Natural killer cell (primary cell): ENCODE measurements at regions not wholly inside any gene's neighbourhood (a gene's known extent, or its start where the extent isn't known, plus 50 kb on each side); places are given as distances from the start of the nearest gene placed in this dataset.
"Not testable (repeated sequence)": the region's sequence is repeated elsewhere in the genome, so short reads cannot be mapped to it uniquely, and the experiment has no call there.

Source experiments
- ATAC-seq, 3 donors: fragments of 150-1000 bp in 2 of 3; fragments of 200-7000 bp in 1 of 3; cut with Tn5 transposase; 1 replicate in 1 of 3; 2 replicates in 2 of 3; pipeline ENCODE4 v1.10.0; 2021; ENCODE audit warnings: mild to moderate bottlenecking in 2 of 3, moderate library complexity in 2 of 3
- DNase-seq, 2 donors: peaks; one replicate each; pipeline versions ENCODE4 v3.0.0 to v3.0.0-alpha.2; 2013 to 2021; ENCODE audit warnings: mixed read lengths in 1 of 2
- H3K27ac ChIP-seq: one replicate; pipeline ENCODE4 v1.5.1; 2013; ENCODE audit warnings: mild to moderate bottlenecking, low read length
- H3K27me3 ChIP-seq: one replicate; pipeline ENCODE4 v1.6.1; 2013; ENCODE audit warnings: low read length; ENCODE audit not compliant: control insufficient read depth, insufficient read depth
- H3K36me3 ChIP-seq: one replicate; pipeline ENCODE4 v1.6.1; 2013; ENCODE audit warnings: low read length; ENCODE audit not compliant: control insufficient read depth, insufficient read depth
- H3K4me1 ChIP-seq: one replicate; pipeline ENCODE4 v1.6.1; 2013; ENCODE audit warnings: low read length; ENCODE audit not compliant: control insufficient read depth, insufficient read depth
- H3K4me3 ChIP-seq: one replicate; pipeline ENCODE4 v1.5.1; 2013; ENCODE audit warnings: low read length
- H3K9me3 ChIP-seq: one replicate; pipeline ENCODE4 v1.6.1; 2013; ENCODE audit warnings: low read length; ENCODE audit not compliant: control insufficient read depth, insufficient read depth
- H3K27ac Mint-ChIP-seq, 2 donors: one replicate each; pipeline ENCODE4 v1.8.0; 2022; ENCODE audit warnings: mild to moderate bottlenecking in 2 of 2, mixed read lengths in 2 of 2, moderate library complexity in 1 of 2
- H3K27me3 Mint-ChIP-seq, 2 donors: one replicate each; pipeline ENCODE4 v1.8.0; 2022; ENCODE audit warnings: low read depth in 2 of 2, mixed read lengths in 2 of 2
- H3K36me3 Mint-ChIP-seq: one replicate; pipeline ENCODE4 v1.8.0; 2022; ENCODE audit warnings: mixed read lengths
- H3K4me1 Mint-ChIP-seq, 2 donors: one replicate each; pipeline ENCODE4 v1.8.0; 2022; ENCODE audit warnings: mixed read lengths in 2 of 2
- H3K4me3 Mint-ChIP-seq: one replicate; pipeline ENCODE4 v1.8.0; 2022; ENCODE audit warnings: mild to moderate bottlenecking, moderate library complexity, mixed read lengths
- H3K9me3 Mint-ChIP-seq, 2 donors: one replicate each; pipeline ENCODE4 v1.8.0; 2022; ENCODE audit warnings: mixed read lengths in 2 of 2
- CTCF ChIP-seq: fragments of 200-600 bp; IDR thresholded peaks from one replicate; pipeline ENCODE4 v1.8.0; 2022; ENCODE audit warnings: antibody characterized with exemption
- WGBS: methylation state at CpG from one replicate; pipeline ENCODE4 v1.1.7; 2013; ENCODE audit warnings: missing lambda C conversion rate; ENCODE audit not compliant: insufficient coverage; 5-methylcytosine and 5-hydroxymethylcytosine counted together
- intact Hi-C: fragments of 100-400 bp; cut with micrococcal nuclease; formaldehyde crosslinking; loops from one replicate; pipeline ENCODE4 v1.14.2; 2022

- no peak overlapping the region for H3K27ac Mint-ChIP-seq
- intact Hi-C loops = no loop called here
- H3K4me3 Mint-ChIP-seq = no peak overlapping the region
- WGBS = 93% methylated on average over 3 of the region's 3 CpGs
- Histone ChIP-seq H3K27ac (no peak overlapping the region), H3K36me3 (no peaks in the 10 kb centered on the region), H3K9me3 (no peaks in the 10 kb centered on the region), H3K27me3 (no peaks in the 10 kb centered on the region), H3K4me1 (no peaks in the 10 kb centered on the region), H3K4me3 (no peak overlapping the region)
- ATAC-seq (no peak), DNase-seq (no peak)
- no peaks in the 10 kb centered on the region for H3K4me1 Mint-ChIP-seq
- H3K36me3 Mint-ChIP-seq = no peaks in the 10 kb centered on the region
- H3K27me3 Mint-ChIP-seq = no peaks in the 10 kb centered on the region
- H3K9me3 Mint-ChIP-seq = peaks cover 4 to 6% of the 10 kb centered on the region in 2 donors
- no peak for TF ChIP-seq CTCF
Observed at GRCh38 chr19:20287070-20287469, 120.1 kb downstream of the ZNF486 start.

- H3K4me3 ChIP-seq, H3K27ac ChIP-seq, H3K4me1 Mint-ChIP-seq, H3K4me3 Mint-ChIP-seq, H3K36me3 ChIP-seq, ATAC-seq, H3K36me3 Mint-ChIP-seq, H3K9me3 ChIP-seq, H3K27ac Mint-ChIP-seq, intact Hi-C loops, H3K27me3 ChIP-seq, H3K9me3 Mint-ChIP-seq, DNase-seq, H3K27me3 Mint-ChIP-seq, H3K4me1 ChIP-seq: not testable (repeated sequence)
- WGBS = 74% methylated on average over 4 of the region's 4 CpGs
Observed at GRCh38 chr19:20285876-20286275, 118.9 kb downstream of the ZNF486 start.

GRCh38 chr19:20279516-20279915 is 112.5 kb downstream of the ZNF486 start:
- no peaks in the 10 kb centered on the region for H3K27me3 ChIP-seq
- TF ChIP-seq CTCF = no peak
- Mint-ChIP-seq H3K4me3 (no peak overlapping the region), H3K27ac (no peak overlapping the region), H3K4me1 (no peaks in the 10 kb centered on the region), H3K27me3 (no peaks in the 10 kb centered on the region), H3K36me3 (no peaks in the 10 kb centered on the region), H3K9me3 (peaks cover 4 to 10% of the 10 kb centered on the region in 2 donors)
- intact Hi-C loops = no loop called here
- H3K36me3 ChIP-seq = no peaks in the 10 kb centered on the region
- WGBS = 89% methylated on average over 4 of the region's 4 CpGs
- no peaks in the 10 kb centered on the region for H3K4me1 ChIP-seq
- H3K9me3 ChIP-seq = no peaks in the 10 kb centered on the region
- ATAC-seq = no peak
- no peak overlapping the region for H3K27ac ChIP-seq
- H3K4me3 ChIP-seq = no peak overlapping the region
- no peak for DNase-seq

- H3K36me3 ChIP-seq = no peaks in the 10 kb centered on the region
- no peak for ATAC-seq
- intact Hi-C loops = no loop called here
- H3K4me1 ChIP-seq = no peaks in the 10 kb centered on the region
- no peaks in the 10 kb centered on the region for H3K4me1 Mint-ChIP-seq
- H3K27me3 Mint-ChIP-seq = no peaks in the 10 kb centered on the region
- H3K9me3 Mint-ChIP-seq = peaks cover 3 to 10% of the 10 kb centered on the region in 2 donors
- DNase-seq = peak in 1 of 2 donors; percentile 67
- no peak for TF ChIP-seq CTCF
- WGBS = 92% methylated on average over 7 of the region's 7 CpGs
- H3K4me3 ChIP-seq = no peak overlapping the region
- H3K9me3 ChIP-seq = no peaks in the 10 kb centered on the region
- H3K4me3 Mint-ChIP-seq = no peak overlapping the region
- H3K27ac Mint-ChIP-seq = no peak overlapping the region
- H3K27ac ChIP-seq = no peak overlapping the region
- H3K36me3 Mint-ChIP-seq = no peaks in the 10 kb centered on the region
- H3K27me3 ChIP-seq = no peaks in the 10 kb centered on the region
Observed at GRCh38 chr19:20278342-20278741, 111.3 kb downstream of the ZNF486 start.

GRCh38 chr19:20276732-20277082 is 109.7 kb downstream of the ZNF486 start:
- H3K4me1 ChIP-seq, ATAC-seq, H3K27me3 ChIP-seq, H3K36me3 ChIP-seq, H3K4me3 ChIP-seq, H3K9me3 ChIP-seq, H3K36me3 Mint-ChIP-seq, H3K4me1 Mint-ChIP-seq, H3K9me3 Mint-ChIP-seq, H3K27ac ChIP-seq, DNase-seq, H3K27ac Mint-ChIP-seq, intact Hi-C loops, H3K4me3 Mint-ChIP-seq, H3K27me3 Mint-ChIP-seq: not testable (repeated sequence)
- WGBS = 67% methylated on average over 1 of the region's 1 CpG
